ENCODE measurements at regions not wholly inside any gene's neighbourhood (a gene's known extent, or its start where the extent isn't known, plus 50 kb on each side); places are given as distances from the start of the nearest gene placed in this dataset.

- TF ChIP-seq CTCF (optimal IDR thresholded peaks at IDR 0.05 in 1 of 3, IDR thresholded peaks at IDR 0.05 in 1 of 3, conservative IDR thresholded peaks at IDR 0.05 in 1 of 3; ENCODE audit: extremely low read depth in 1 of 3, insufficient read depth in 2 of 3, low read length in 3 of 3) (no peak), EZH2 (IDR thresholded peaks at IDR 0.05; ENCODE audit: low read length) (no peak)
Observed at GRCh38 chr2:198273660-198274059, 469.3 kb downstream of the PLCL1 start.

Measured in keratinocyte (primary cell).